AG20443 (cell line): ENCODE measurements at regions not wholly inside any gene's neighbourhood (a gene's known extent, or its start where the extent isn't known, plus 50 kb on each side); places are given as distances from the start of the nearest gene placed in this dataset.

ENCODE experiments used
- DNase-seq: peaks from one replicate; pipeline ENCODE4 v3.0.0; 2012; ENCODE audit warnings: low spot score, mixed read lengths

- DNase-seq = no peak
Measured at GRCh38 chr20:18971121-18971520, 157.5 kb downstream of the SCP2D1 start.

GRCh38 chr20:18971574-18971973 lies 158.0 kb downstream of the SCP2D1 start:
- no peak for DNase-seq

GRCh38 chr20:18972251-18972876 lies 158.8 kb downstream of the SCP2D1 start:
- no peak for DNase-seq

- DNase-seq = no peak
Measured at GRCh38 chr20:18973529-18974173, 160.1 kb downstream of the SCP2D1 start.

- DNase-seq = no peak
Measured at GRCh38 chr20:18974660-18975059, 161.1 kb downstream of the SCP2D1 start.

GRCh38 chr20:18977441-18977840 lies 163.9 kb downstream of the SCP2D1 start:
- DNase-seq = no peak

GRCh38 chr20:18978311-18978710 lies 164.7 kb downstream of the SCP2D1 start:
- DNase-seq = no peak

- no peak for DNase-seq
Measured at GRCh38 chr20:18979132-18979531, 165.5 kb downstream of the SCP2D1 start.

GRCh38 chr20:18981962-18982539 lies 168.5 kb downstream of the SCP2D1 start:
- DNase-seq = no peak

- no peak for DNase-seq
Measured at GRCh38 chr20:18983796-18984195, 170.2 kb downstream of the SCP2D1 start.

GRCh38 chr20:18984238-18985200 lies 170.9 kb downstream of the SCP2D1 start:
- no peak for DNase-seq

- no peak for DNase-seq
Measured at GRCh38 chr20:18985551-18985950, 172.0 kb downstream of the SCP2D1 start.

- DNase-seq = no peak
Measured at GRCh38 chr20:18986146-18986830, 172.7 kb downstream of the SCP2D1 start.

GRCh38 chr20:18986895-18987580 lies 173.5 kb downstream of the SCP2D1 start:
- DNase-seq = no peak

- DNase-seq = no peak
Measured at GRCh38 chr20:18987781-18988360, 174.3 kb downstream of the SCP2D1 start.

- DNase-seq = no peak
Measured at GRCh38 chr20:18988701-18989100, 175.1 kb downstream of the SCP2D1 start.

- DNase-seq = no peak
Measured at GRCh38 chr20:18989736-18990474, 176.3 kb downstream of the SCP2D1 start.

- no peak for DNase-seq
Measured at GRCh38 chr20:18991012-18991411, 177.4 kb downstream of the SCP2D1 start.

GRCh38 chr20:18992418-18992817 lies 178.8 kb downstream of the SCP2D1 start:
- DNase-seq = no peak

GRCh38 chr20:18995455-18995854 lies 181.9 kb downstream of the SCP2D1 start:
- DNase-seq = no peak
